HL-60 (cell line): ENCODE measurements at regions not wholly inside any gene's neighbourhood (a gene's known extent, or its start where the extent isn't known, plus 50 kb on each side); places are given as distances from the start of the nearest gene placed in this dataset.

ENCODE experiments used
- DNase-seq, 2 experiments: peaks; one replicate each; pipeline ENCODE4 v3.0.0-alpha.2; 2010 to 2020; ENCODE audit warnings: low read depth in 1 of 2, low spot score in 1 of 2
- H3K27ac ChIP-seq: fragments of 250-450 bp; sonication (Bioruptor Pico); replicated peaks from 2 replicates; pipeline ENCODE4 v1.5.1; 2020; ENCODE audit warnings: mild to moderate bottlenecking, moderate library complexity
- H3K27me3 ChIP-seq: fragments of 250-450 bp; sonication (Bioruptor Pico); 2 replicates; pipeline ENCODE4 v1.5.1; 2021; ENCODE audit warnings: mild to moderate bottlenecking, moderate library complexity; ENCODE audit not compliant: insufficient read depth, poor library complexity, severe bottlenecking
- H3K4me3 ChIP-seq: replicated peaks from 2 replicates; pipeline ENCODE4 v1.5.1; 2011; ENCODE audit warnings: mild to moderate bottlenecking, control low read depth, low read length; ENCODE audit not compliant: insufficient read depth
- GABPA ChIP-seq: IDR thresholded peaks from 2 replicates; pipeline ENCODE4 v1.6.1; 2012; ENCODE audit warnings: low read depth
- POLR2AphosphoS5 ChIP-seq: IDR thresholded peaks from 2 replicates; pipeline ENCODE4 v1.6.1; 2012; ENCODE audit warnings: low read depth
- SPI1 ChIP-seq: IDR thresholded peaks from 2 replicates; pipeline ENCODE4 v1.6.1; 2012; ENCODE audit warnings: low read depth, mild to moderate bottlenecking, borderline replicate concordance
- TF ChIP-seq, protein P1 (sequence below): IDR thresholded peaks from one replicate; pipeline ENCODE4 v1.5.1; 2011; ENCODE audit warnings: low read length, control low read depth, inconsistent platforms; ENCODE audit not compliant: insufficient read depth
- TF ChIP-seq, protein P2 (sequence below): IDR thresholded peaks from 2 replicates; pipeline ENCODE4 v1.6.1; 2012; ENCODE audit warnings: low read depth; ENCODE audit not compliant: insufficient replicate concordance

DNA sequence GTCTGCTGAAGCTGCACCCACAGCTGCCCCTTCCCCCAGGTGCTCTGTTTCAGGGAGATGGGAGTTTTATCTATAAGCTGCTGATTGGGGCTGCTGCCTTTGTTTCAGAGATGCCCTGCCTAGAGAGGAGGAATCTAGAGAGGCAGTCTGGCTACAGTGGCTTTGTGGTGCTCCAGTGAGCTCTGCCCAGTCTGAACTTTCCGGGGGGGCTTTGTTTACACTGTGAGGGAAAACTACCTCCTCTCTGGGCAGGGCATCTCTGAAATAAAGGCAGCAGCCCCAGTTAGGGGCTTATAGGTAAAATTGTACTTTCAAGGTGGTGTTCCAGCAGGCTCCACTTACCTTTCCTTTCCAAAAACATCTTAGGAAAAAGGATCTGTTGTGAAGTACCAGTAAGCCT is 242.2 kb downstream of the SPRY1 start:
- no peak overlapping the region for H3K4me3 ChIP-seq
- DNase-seq = no peak
- no peaks in the 10 kb centered on the region for H3K27me3 ChIP-seq
- H3K27ac ChIP-seq = no peak overlapping the region
- TF ChIP-seq SPI1 (no peak), POLR2AphosphoS5 (no peak), GABPA (no peak)
- TF ChIP-seq, protein P1, sequence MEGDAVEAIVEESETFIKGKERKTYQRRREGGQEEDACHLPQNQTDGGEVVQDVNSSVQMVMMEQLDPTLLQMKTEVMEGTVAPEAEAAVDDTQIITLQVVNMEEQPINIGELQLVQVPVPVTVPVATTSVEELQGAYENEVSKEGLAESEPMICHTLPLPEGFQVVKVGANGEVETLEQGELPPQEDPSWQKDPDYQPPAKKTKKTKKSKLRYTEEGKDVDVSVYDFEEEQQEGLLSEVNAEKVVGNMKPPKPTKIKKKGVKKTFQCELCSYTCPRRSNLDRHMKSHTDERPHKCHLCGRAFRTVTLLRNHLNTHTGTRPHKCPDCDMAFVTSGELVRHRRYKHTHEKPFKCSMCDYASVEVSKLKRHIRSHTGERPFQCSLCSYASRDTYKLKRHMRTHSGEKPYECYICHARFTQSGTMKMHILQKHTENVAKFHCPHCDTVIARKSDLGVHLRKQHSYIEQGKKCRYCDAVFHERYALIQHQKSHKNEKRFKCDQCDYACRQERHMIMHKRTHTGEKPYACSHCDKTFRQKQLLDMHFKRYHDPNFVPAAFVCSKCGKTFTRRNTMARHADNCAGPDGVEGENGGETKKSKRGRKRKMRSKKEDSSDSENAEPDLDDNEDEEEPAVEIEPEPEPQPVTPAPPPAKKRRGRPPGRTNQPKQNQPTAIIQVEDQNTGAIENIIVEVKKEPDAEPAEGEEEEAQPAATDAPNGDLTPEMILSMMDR = no peak
- TF ChIP-seq, protein P2, sequence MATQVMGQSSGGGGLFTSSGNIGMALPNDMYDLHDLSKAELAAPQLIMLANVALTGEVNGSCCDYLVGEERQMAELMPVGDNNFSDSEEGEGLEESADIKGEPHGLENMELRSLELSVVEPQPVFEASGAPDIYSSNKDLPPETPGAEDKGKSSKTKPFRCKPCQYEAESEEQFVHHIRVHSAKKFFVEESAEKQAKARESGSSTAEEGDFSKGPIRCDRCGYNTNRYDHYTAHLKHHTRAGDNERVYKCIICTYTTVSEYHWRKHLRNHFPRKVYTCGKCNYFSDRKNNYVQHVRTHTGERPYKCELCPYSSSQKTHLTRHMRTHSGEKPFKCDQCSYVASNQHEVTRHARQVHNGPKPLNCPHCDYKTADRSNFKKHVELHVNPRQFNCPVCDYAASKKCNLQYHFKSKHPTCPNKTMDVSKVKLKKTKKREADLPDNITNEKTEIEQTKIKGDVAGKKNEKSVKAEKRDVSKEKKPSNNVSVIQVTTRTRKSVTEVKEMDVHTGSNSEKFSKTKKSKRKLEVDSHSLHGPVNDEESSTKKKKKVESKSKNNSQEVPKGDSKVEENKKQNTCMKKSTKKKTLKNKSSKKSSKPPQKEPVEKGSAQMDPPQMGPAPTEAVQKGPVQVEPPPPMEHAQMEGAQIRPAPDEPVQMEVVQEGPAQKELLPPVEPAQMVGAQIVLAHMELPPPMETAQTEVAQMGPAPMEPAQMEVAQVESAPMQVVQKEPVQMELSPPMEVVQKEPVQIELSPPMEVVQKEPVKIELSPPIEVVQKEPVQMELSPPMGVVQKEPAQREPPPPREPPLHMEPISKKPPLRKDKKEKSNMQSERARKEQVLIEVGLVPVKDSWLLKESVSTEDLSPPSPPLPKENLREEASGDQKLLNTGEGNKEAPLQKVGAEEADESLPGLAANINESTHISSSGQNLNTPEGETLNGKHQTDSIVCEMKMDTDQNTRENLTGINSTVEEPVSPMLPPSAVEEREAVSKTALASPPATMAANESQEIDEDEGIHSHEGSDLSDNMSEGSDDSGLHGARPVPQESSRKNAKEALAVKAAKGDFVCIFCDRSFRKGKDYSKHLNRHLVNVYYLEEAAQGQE = no peak

DNA sequence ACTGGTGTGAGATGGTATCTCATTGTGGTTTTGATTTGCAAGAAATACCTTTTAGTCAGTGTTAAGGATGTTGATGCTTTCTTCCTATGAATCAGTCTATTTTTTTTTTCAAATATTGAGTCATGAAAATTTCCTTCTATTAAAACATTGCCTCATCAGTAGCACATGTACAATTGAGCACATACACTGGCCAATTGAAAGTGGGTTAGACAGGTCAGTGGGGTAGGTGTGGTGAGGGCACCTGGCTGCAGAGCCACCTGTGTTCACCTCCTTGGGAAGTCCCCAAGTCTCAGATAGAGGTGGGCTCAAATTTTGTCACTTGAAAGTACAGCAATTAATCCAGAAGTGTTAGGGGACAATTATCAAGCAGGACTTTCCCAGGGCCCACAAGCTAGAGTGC is 243.7 kb downstream of the SPRY1 start:
- TF ChIP-seq GABPA (no peak), SPI1 (no peak), POLR2AphosphoS5 (no peak)
- TF ChIP-seq, protein P2 = no peak
- TF ChIP-seq, protein P1 = no peak
- H3K4me3 ChIP-seq = no peak overlapping the region
- no peaks in the 10 kb centered on the region for H3K27me3 ChIP-seq
- H3K27ac ChIP-seq = no peak overlapping the region
- DNase-seq = no peak

DNA sequence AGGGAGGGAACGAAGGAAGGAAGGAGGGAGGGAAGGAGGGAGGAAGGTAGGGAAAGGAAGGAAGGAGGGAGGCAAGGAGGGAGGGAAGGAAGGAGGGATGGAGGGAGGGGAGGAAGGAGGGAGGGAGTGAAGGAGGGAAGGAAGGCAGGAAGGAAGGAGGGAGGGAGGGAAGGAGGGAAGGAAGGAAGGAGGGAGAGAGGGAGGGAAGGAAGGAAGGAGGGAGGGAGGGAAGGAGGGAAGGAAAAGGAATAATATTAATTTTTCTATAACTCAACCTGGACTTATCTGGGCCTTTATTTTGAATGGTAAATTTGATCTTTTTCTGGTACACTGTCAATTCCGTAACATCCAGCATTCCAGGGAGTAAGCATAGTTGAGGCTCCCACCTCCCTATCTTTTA is 244.2 kb downstream of the SPRY1 start:
- H3K27ac ChIP-seq = no peak overlapping the region
- DNase-seq = no peak
- no peaks in the 10 kb centered on the region for H3K27me3 ChIP-seq
- TF ChIP-seq GABPA (no peak), SPI1 (no peak), POLR2AphosphoS5 (no peak)
- TF ChIP-seq, protein P2 = no peak
- TF ChIP-seq, protein P1 = no peak
- H3K4me3 ChIP-seq = no peak overlapping the region
